ENCODE measurements at regions not wholly inside any gene's neighbourhood (a gene's known extent, or its start where the extent isn't known, plus 50 kb on each side); places are given as distances from the start of the nearest gene placed in this dataset.

- H3K27ac Mint-ChIP-seq = no peak overlapping the region
- Histone ChIP-seq H3K4me3 (ENCODE audit: low read length) (no peak overlapping the region), H3K27me3 (ENCODE audit: control insufficient read depth, insufficient read depth, low read length, poor library complexity, severe bottlenecking) (no peaks in the 10 kb centered on the region), H3K36me3 (ENCODE audit: control insufficient read depth, insufficient read depth, low read length) (no peaks in the 10 kb centered on the region), H3K9me3 (ENCODE audit: control insufficient read depth, low read length) (no peaks in the 10 kb centered on the region), H3K27ac (ENCODE audit: low read depth, low read length) (no peak overlapping the region), H3K4me1 (ENCODE audit: control insufficient read depth, insufficient read depth, low read length) (no peaks in the 10 kb centered on the region), H3K9ac (ENCODE audit: extremely low read depth, low read length, poor library complexity, severe bottlenecking) (no peak overlapping the region)
- H3K4me3 Mint-ChIP-seq = no peak overlapping the region
- H3K9me3 Mint-ChIP-seq = no peaks in the 10 kb centered on the region
- no peak for DNase-seq
- H3K4me1 Mint-ChIP-seq = no peaks in the 10 kb centered on the region
- H3K27me3 Mint-ChIP-seq (ENCODE audit: insufficient read depth) = no peaks in the 10 kb centered on the region
- 91 to 97% methylated on average over 3 to 4 of the region's 4 CpGs for WGBS, 2 experiments (ENCODE audit: insufficient coverage in 1 of 2, insufficient read length in 1 of 2)
- no peak for TF ChIP-seq CTCF (conservative IDR thresholded peaks at IDR 0.05)
- H3K36me3 Mint-ChIP-seq (ENCODE audit: low read depth) = no peaks in the 10 kb centered on the region
Observed at GRCh38 chr2:52074130-52074719, 1042.3 kb upstream of the NRXN1 start.

GRCh38 chr2:52072949-52073348 is 1041.0 kb upstream of the NRXN1 start:
- Histone ChIP-seq H3K4me1 (ENCODE audit: control insufficient read depth, insufficient read depth, low read length) (no peaks in the 10 kb centered on the region), H3K27me3 (ENCODE audit: control insufficient read depth, insufficient read depth, low read length, poor library complexity, severe bottlenecking) (no peaks in the 10 kb centered on the region), H3K36me3 (ENCODE audit: control insufficient read depth, insufficient read depth, low read length) (no peaks in the 10 kb centered on the region), H3K9ac (ENCODE audit: extremely low read depth, low read length, poor library complexity, severe bottlenecking) (no peak overlapping the region), H3K27ac (ENCODE audit: low read depth, low read length) (no peak overlapping the region), H3K9me3 (ENCODE audit: control insufficient read depth, low read length) (no peaks in the 10 kb centered on the region), H3K4me3 (ENCODE audit: low read length) (no peak overlapping the region)
- WGBS, 2 experiments (ENCODE audit: insufficient coverage in 1 of 2, insufficient read length in 1 of 2) = 0 to 50% methylated on average over 1 to 2 of the region's 2 CpGs
- Mint-ChIP-seq H3K36me3 (ENCODE audit: low read depth) (no peaks in the 10 kb centered on the region), H3K9me3 (no peaks in the 10 kb centered on the region), H3K4me3 (no peak overlapping the region), H3K27me3 (ENCODE audit: insufficient read depth) (no peaks in the 10 kb centered on the region), H3K4me1 (no peaks in the 10 kb centered on the region), H3K27ac (no peak overlapping the region)
- no peak for TF ChIP-seq CTCF (conservative IDR thresholded peaks at IDR 0.05)
- no peak for DNase-seq

DNA sequence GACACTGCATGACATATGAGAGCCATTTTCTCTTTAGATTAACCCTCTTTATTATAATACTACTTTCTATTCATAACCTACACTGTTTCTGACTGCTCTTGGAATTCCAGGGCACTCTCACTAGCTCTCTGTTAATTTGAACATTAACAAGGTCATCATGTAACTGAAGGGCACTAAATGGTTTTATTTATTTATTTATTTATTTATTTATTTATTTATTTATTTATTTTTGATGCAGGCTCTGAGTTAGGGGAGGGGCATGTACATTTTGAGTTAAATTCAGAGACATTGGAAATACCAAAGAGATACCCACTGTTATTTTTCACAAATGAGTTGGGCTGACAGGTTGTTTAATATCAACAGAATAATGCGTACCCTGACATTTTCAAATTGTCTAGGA is 1038.7 kb upstream of the NRXN1 start:
- no peak overlapping the region for H3K4me3 ChIP-seq (ENCODE audit: low read length)
- WGBS, 2 experiments (ENCODE audit: insufficient coverage in 1 of 2, insufficient read length in 1 of 2) = 97 to 100% methylated on average over 1 of the region's 1 CpG
- H3K4me3 Mint-ChIP-seq = no peak overlapping the region
- no peak overlapping the region for H3K27ac ChIP-seq (ENCODE audit: low read depth, low read length)
- no peak overlapping the region for H3K9ac ChIP-seq (ENCODE audit: extremely low read depth, low read length, poor library complexity, severe bottlenecking)
- no peaks in the 10 kb centered on the region for H3K9me3 ChIP-seq (ENCODE audit: control insufficient read depth, low read length)
- H3K4me1 Mint-ChIP-seq = no peaks in the 10 kb centered on the region
- H3K27ac Mint-ChIP-seq = no peak overlapping the region
- no peaks in the 10 kb centered on the region for H3K36me3 ChIP-seq (ENCODE audit: control insufficient read depth, insufficient read depth, low read length)
- H3K9me3 Mint-ChIP-seq = no peaks in the 10 kb centered on the region
- no peak for DNase-seq
- H3K36me3 Mint-ChIP-seq (ENCODE audit: low read depth) = no peaks in the 10 kb centered on the region
- H3K27me3 Mint-ChIP-seq (ENCODE audit: insufficient read depth) = no peaks in the 10 kb centered on the region
- no peaks in the 10 kb centered on the region for H3K4me1 ChIP-seq (ENCODE audit: control insufficient read depth, insufficient read depth, low read length)
- H3K27me3 ChIP-seq (ENCODE audit: control insufficient read depth, insufficient read depth, low read length, poor library complexity, severe bottlenecking) = no peaks in the 10 kb centered on the region
- no peak for TF ChIP-seq CTCF (conservative IDR thresholded peaks at IDR 0.05)
